PC-9 (cell line): ENCODE measurements at regions not wholly inside any gene's neighbourhood (a gene's known extent, or its start where the extent isn't known, plus 50 kb on each side); places are given as distances from the start of the nearest gene placed in this dataset.
"Not testable (repeated sequence)": the region's sequence is repeated elsewhere in the genome, so short reads cannot be mapped to it uniquely, and the experiment has no call there.

ENCODE experiments used
- BruUV-seq: library from RNA; stranded (reverse); fragments of 400-500 nt; replicated peaks from 2 replicates; lab custom pipeline; 2021; lab: Mats Ljungman, UMichigan
- CTCF ChIA-PET: fragments of 300-600 bp; sonication (Branson Sonifier 250); formaldehyde crosslinking; loops from one replicate; lab custom pipeline; 2022; ENCODE audit warnings: antibody characterized with exemption; lab: Charles Lee
- POLR2A ChIA-PET: fragments of 300-600 bp; sonication (Branson Sonifier 250); formaldehyde crosslinking; loops from one replicate; lab custom pipeline; 2022; ENCODE audit warnings: antibody characterized with exemption; ENCODE audit not compliant: unreplicated experiment; lab: Charles Lee
- DNase-seq, 2 experiments: peaks; one replicate each; pipeline versions ENCODE4 v3.0.0 to v3.0.0-alpha.2; 2015 to 2022; ENCODE audit warnings: mixed read lengths in 1 of 2
- H2AFZ ChIP-seq: fragments of 200-600 bp; sonication (generic); 2 replicates; pipeline ENCODE4 v1.8.1; 2017; ENCODE audit warnings: antibody characterized with exemption
- H3F3A ChIP-seq: fragments of 200-600 bp; sonication (generic); 2 replicates; pipeline ENCODE4 v1.8.1; 2017; ENCODE audit warnings: antibody characterized with exemption, mild to moderate bottlenecking, low read depth; ENCODE audit not compliant: insufficient read depth
- H3K27ac ChIP-seq: fragments of 200-600 bp; sonication (generic); 2 replicates; pipeline ENCODE4 v1.6.1; 2016; ENCODE audit warnings: mixed run types
- H3K27me3 ChIP-seq: fragments of 200-600 bp; sonication (generic); 2 replicates; pipeline ENCODE4 v1.6.1; 2016; ENCODE audit warnings: low read depth, mixed run types; ENCODE audit not compliant: insufficient read depth
- H3K36me3 ChIP-seq: fragments of 200-600 bp; sonication (generic); 2 replicates; pipeline ENCODE4 v1.6.1; 2016; ENCODE audit warnings: low read depth, mixed run types
- H3K4me1 ChIP-seq: fragments of 200-600 bp; sonication (generic); replicated peaks from 2 replicates; pipeline ENCODE4 v1.6.1; 2016; ENCODE audit warnings: mixed run types; ENCODE audit not compliant: insufficient read depth
- H3K4me2 ChIP-seq: fragments of 200-600 bp; sonication (generic); 2 replicates; pipeline ENCODE4 v1.6.1; 2017; ENCODE audit warnings: mixed run types
- H3K4me3 ChIP-seq: fragments of 200-600 bp; sonication (generic); 2 replicates; pipeline ENCODE4 v1.6.1; 2016; ENCODE audit warnings: mixed run types
- H3K79me2 ChIP-seq: fragments of 200-600 bp; sonication (generic); 2 replicates; pipeline ENCODE4 v1.6.1; 2017; ENCODE audit warnings: low read depth, mixed run types
- H3K9me2 ChIP-seq: fragments of 200-600 bp; sonication (generic); 2 replicates; pipeline ENCODE4 v1.8.1; 2017; ENCODE audit warnings: mild to moderate bottlenecking; ENCODE audit not compliant: insufficient read depth
- H3K9me3 ChIP-seq: fragments of 200-600 bp; sonication (generic); 2 replicates; pipeline ENCODE4 v1.8.1; 2016; ENCODE audit warnings: low read depth; ENCODE audit not compliant: insufficient read depth
- H4K20me1 ChIP-seq: fragments of 200-600 bp; sonication (generic); 2 replicates; pipeline ENCODE4 v1.8.1; 2017; ENCODE audit not compliant: insufficient read depth
- CTCF ChIP-seq: fragments of 200-600 bp; sonication (generic); conservative IDR thresholded peaks from 2 replicates; pipeline ENCODE4 v1.6.1; 2017; ENCODE audit warnings: mixed run types, antibody characterized with exemption, mild to moderate bottlenecking, moderate library complexity
- EZH2 ChIP-seq: fragments of 200-600 bp; sonication (generic); IDR thresholded peaks from 2 replicates; pipeline ENCODE4 v1.8.0; 2017; ENCODE audit warnings: antibody characterized with exemption, low read depth
- intact Hi-C: fragments of 100-400 bp; cut with micrococcal nuclease; formaldehyde crosslinking; loops from one replicate; pipeline ENCODE4 v1.10.0; 2022; ENCODE audit not compliant: unreplicated experiment

GRCh38 chr11:116043857-116044256, 539.6 kb upstream of the CADM1 start:
- Histone ChIP-seq H2AFZ (no peak overlapping the region), H3K4me1 (no peaks in the 10 kb centered on the region), H3K36me3 (no peaks in the 10 kb centered on the region), H4K20me1 (no peaks in the 10 kb centered on the region), H3K4me3 (no peak overlapping the region), H3K9me2 (no peaks in the 10 kb centered on the region), H3K9me3 (no peaks in the 10 kb centered on the region), H3K79me2 (no peaks in the 10 kb centered on the region), H3K27ac (no peak overlapping the region), H3F3A (no peaks in the 10 kb centered on the region), H3K27me3 (0 out of 2 replicates have a peak, but pooled peaks cover 18% of the 10 kb centered on the region), H3K4me2 (no peak overlapping the region)
- intact Hi-C loops, result no loop called here
- BruUV-seq, result no TSS peak
- TF ChIP-seq CTCF (no peak), EZH2 (no peak)
- CTCF ChIA-PET, result no interaction called here
- no peak for DNase-seq
- POLR2A ChIA-PET, result no interaction called here

- H3K27me3 ChIP-seq, result 0 out of 2 replicates have a peak, but pooled peaks cover 15% of the 10 kb centered on the region
- H2AFZ ChIP-seq, H3F3A ChIP-seq, H4K20me1 ChIP-seq, H3K79me2 ChIP-seq, H3K4me2 ChIP-seq, DNase-seq, H3K4me3 ChIP-seq, H3K9me3 ChIP-seq, CTCF ChIA-PET, H3K36me3 ChIP-seq, POLR2A ChIA-PET, H3K4me1 ChIP-seq, H3K27ac ChIP-seq, intact Hi-C loops, H3K9me2 ChIP-seq, BruUV-seq: not testable (repeated sequence)
Observed at GRCh38 chr11:116043059-116043458, 538.8 kb upstream of the CADM1 start.

DNA sequence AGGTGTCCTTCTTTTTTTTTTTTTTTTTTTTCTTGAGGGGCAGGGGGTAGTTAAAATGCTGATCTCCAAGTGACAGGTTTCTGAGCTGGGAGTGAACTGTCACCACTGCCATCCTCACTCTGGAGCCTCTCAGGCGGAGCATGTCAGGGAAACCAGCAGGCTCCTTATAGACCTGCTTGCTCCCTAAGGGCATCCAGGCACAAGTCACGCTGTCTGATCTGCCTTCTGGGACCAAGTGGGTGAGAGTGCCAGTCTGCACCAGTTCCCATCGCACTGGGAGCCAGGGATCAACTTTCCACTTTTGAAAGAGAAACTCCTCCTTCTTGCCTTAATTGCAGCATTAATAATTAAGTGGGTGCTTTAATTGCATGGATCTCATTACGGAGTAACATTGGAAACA, 537.9 kb upstream of the CADM1 start:
- 0 out of 2 replicates have a peak, but pooled peaks cover 15% of the 10 kb centered on the region for H3K27me3 ChIP-seq
- no peaks in the 10 kb centered on the region for H3K79me2 ChIP-seq
- no peaks in the 10 kb centered on the region for H3K36me3 ChIP-seq
- POLR2A ChIA-PET, result interaction anchor here (0.6 kb wide), 1 partner anchor 245 kb away, joined by 3 read pairs; no protein-coding TSS in a partner anchor
- H3K9me3 ChIP-seq, result no peaks in the 10 kb centered on the region
- H3K27ac ChIP-seq, result no peak overlapping the region
- DNase-seq, result no peak
- no peak overlapping the region for H3K4me3 ChIP-seq
- no peaks in the 10 kb centered on the region for H3F3A ChIP-seq
- intact Hi-C loops, result no loop called here
- H2AFZ ChIP-seq, result no peak overlapping the region
- CTCF ChIA-PET, result no interaction called here
- no peak overlapping the region for H3K4me2 ChIP-seq
- H4K20me1 ChIP-seq, result no peaks in the 10 kb centered on the region
- no peaks in the 10 kb centered on the region for H3K4me1 ChIP-seq
- H3K9me2 ChIP-seq, result no peaks in the 10 kb centered on the region
- TF ChIP-seq EZH2, result no peak
- no peak for TF ChIP-seq CTCF
- BruUV-seq, result no TSS peak

DNA sequence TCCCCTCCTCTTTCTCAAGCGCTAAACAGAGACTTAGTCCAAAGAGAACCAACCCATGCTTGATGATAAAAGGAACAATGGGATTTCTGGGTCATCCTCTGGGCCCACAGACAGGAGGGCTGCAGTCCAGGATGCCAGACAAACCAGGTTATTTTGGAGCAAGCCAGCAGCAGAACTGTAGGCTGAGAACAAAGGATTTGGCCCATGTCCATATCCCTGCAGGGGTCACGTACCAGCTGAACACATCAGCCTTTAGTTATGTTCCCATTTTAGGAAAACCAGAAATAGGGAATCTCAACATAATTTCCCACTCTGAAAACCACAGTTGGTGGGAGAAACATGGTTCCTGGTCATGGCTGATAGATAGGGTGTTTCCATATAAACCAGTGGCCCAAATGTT, 533.6 kb upstream of the CADM1 start:
- Histone ChIP-seq H2AFZ (no peak overlapping the region), H3K27ac (no peak overlapping the region), H3K4me1 (no peaks in the 10 kb centered on the region), H3K9me3 (no peaks in the 10 kb centered on the region), H3K27me3 (peaks cover 14% of the 10 kb centered on the region; the same call in 1 of the 2 replicates), H3K4me2 (no peak overlapping the region), H3K36me3 (no peaks in the 10 kb centered on the region), H3K79me2 (no peaks in the 10 kb centered on the region), H3K9me2 (no peaks in the 10 kb centered on the region), H3F3A (no peaks in the 10 kb centered on the region), H3K4me3 (no peak overlapping the region), H4K20me1 (no peaks in the 10 kb centered on the region)
- no peak for TF ChIP-seq EZH2
- TF ChIP-seq CTCF, result no peak
- intact Hi-C loops, result no loop called here
- BruUV-seq, result no TSS peak
- no peak for DNase-seq
- ChIA-PET POLR2A (no interaction called here), CTCF (no interaction called here)
